ENCODE measurements at regions not wholly inside any gene's neighbourhood (a gene's known extent, or its start where the extent isn't known, plus 50 kb on each side); places are given as distances from the start of the nearest gene placed in this dataset.

- H3K4me3 ChIP-seq (ENCODE audit: low read depth, poor library complexity, severe bottlenecking), result no peak overlapping the region
- TF ChIP-seq CTCF (IDR thresholded peaks at IDR 0.05), result no peak
- TF ChIP-seq POLR2A (IDR thresholded peaks at IDR 0.05), result no peak
- DNase-seq (ENCODE audit: low spot score in 2 of 2), result no peak
- intact Hi-C loops (cut with DNase I; ENCODE audit: low total_unique reads), result no loop called here
These were observed 101.3 kb upstream of the DPH6 start for GRCh38 chr15:35647303-35647702.

- intact Hi-C loops (cut with DNase I; ENCODE audit: low total_unique reads), result no loop called here
- H3K4me3 ChIP-seq (ENCODE audit: low read depth, poor library complexity, severe bottlenecking), result no peak overlapping the region
- no peak for TF ChIP-seq POLR2A (IDR thresholded peaks at IDR 0.05)
- TF ChIP-seq CTCF (IDR thresholded peaks at IDR 0.05), result no peak
- WGBS, 2 donors, result 92 to 94% methylated on average over 5 of the region's 5 CpGs
- DNase-seq (ENCODE audit: low spot score in 2 of 2), result no peak
These were observed 103.0 kb upstream of the DPH6 start for GRCh38 chr15:35648941-35649340.

GRCh38 chr15:35649575-35649974 is 103.6 kb upstream of the DPH6 start:
- intact Hi-C loops (cut with DNase I; ENCODE audit: low total_unique reads), result no loop called here
- H3K4me3 ChIP-seq (ENCODE audit: low read depth, poor library complexity, severe bottlenecking), result no peak overlapping the region
- no peak for TF ChIP-seq CTCF (IDR thresholded peaks at IDR 0.05)
- no peak for TF ChIP-seq POLR2A (IDR thresholded peaks at IDR 0.05)
- 77 to 87% methylated on average over 4 of the region's 4 CpGs for WGBS, 2 donors
- no peak for DNase-seq (ENCODE audit: low spot score in 2 of 2)

- no peak for DNase-seq (ENCODE audit: low spot score in 2 of 2)
- TF ChIP-seq CTCF (IDR thresholded peaks at IDR 0.05), result no peak
- no peak for TF ChIP-seq POLR2A (IDR thresholded peaks at IDR 0.05)
- 52 to 59% methylated on average over 3 of the region's 3 CpGs for WGBS, 2 donors
- H3K4me3 ChIP-seq (ENCODE audit: low read depth, poor library complexity, severe bottlenecking), result no peak overlapping the region
- intact Hi-C loops (cut with DNase I; ENCODE audit: low total_unique reads), result no loop called here
These were observed 108.4 kb upstream of the DPH6 start for GRCh38 chr15:35654332-35654731.

- no peak overlapping the region for H3K4me3 ChIP-seq (ENCODE audit: low read depth, poor library complexity, severe bottlenecking)
- DNase-seq (ENCODE audit: low spot score in 2 of 2), result peak in 1 of 2 donors; percentile 16
- intact Hi-C loops (cut with DNase I; ENCODE audit: low total_unique reads), result no loop called here
- WGBS, 2 donors, result 18 to 58% methylated on average over 4 of the region's 4 CpGs
- TF ChIP-seq CTCF (IDR thresholded peaks at IDR 0.05) (no peak), POLR2A (IDR thresholded peaks at IDR 0.05) (no peak)
These were observed 111.8 kb upstream of the DPH6 start for GRCh38 chr15:35657679-35658311.

- TF ChIP-seq CTCF (IDR thresholded peaks at IDR 0.05) (no peak), POLR2A (IDR thresholded peaks at IDR 0.05) (no peak)
- intact Hi-C loops (cut with DNase I; ENCODE audit: low total_unique reads), result no loop called here
- DNase-seq (ENCODE audit: low spot score in 2 of 2), result no peak
- no peak overlapping the region for H3K4me3 ChIP-seq (ENCODE audit: low read depth, poor library complexity, severe bottlenecking)
- WGBS, 2 donors, result 82% methylated on average over 2 of the region's 2 CpGs
These were observed 118.0 kb upstream of the DPH6 start for GRCh38 chr15:35663956-35664355.

All from lower leg skin (tissue), 4 donors.